BJ (cell line): ENCODE measurements at regions not wholly inside any gene's neighbourhood (a gene's known extent, or its start where the extent isn't known, plus 50 kb on each side); places are given as distances from the start of the nearest gene placed in this dataset.

Experiments used
- CTCF ChIA-PET: fragments of 350-600 bp; formaldehyde crosslinking; extraction: SDS; loops from one replicate; lab custom pipeline; 2021; ENCODE audit warnings: antibody characterized with exemption, inconsistent platforms; lab: Yijun Ruan, JAX
- POLR2A ChIA-PET: fragments of 300-600 bp; sonication (Branson Sonifier 250); formaldehyde crosslinking; extraction: SDS; loops from one replicate; lab custom pipeline; 2021; ENCODE audit warnings: antibody characterized with exemption; lab: Charles Lee
- DNase-seq: peaks from one replicate; pipeline ENCODE4 v3.0.0-alpha.2; 2011; ENCODE audit warnings: low read depth
- H3K27me3 ChIP-seq: 2 replicates; pipeline ENCODE4 v1.6.0; 2011; ENCODE audit warnings: low read length; ENCODE audit not compliant: control insufficient read depth, insufficient read depth
- H3K36me3 ChIP-seq: 2 replicates; pipeline ENCODE4 v1.5.1; 2011; ENCODE audit warnings: low read length; ENCODE audit not compliant: control insufficient read depth, insufficient read depth
- H3K4me3 ChIP-seq: 2 replicates; pipeline ENCODE4 v1.5.1; 2011; ENCODE audit warnings: low read depth, mild to moderate bottlenecking, control low read depth, low read length
- TF ChIP-seq, protein P1 (sequence below): IDR thresholded peaks from 2 replicates; pipeline ENCODE4 v1.5.1; 2011; ENCODE audit warnings: low read depth, mild to moderate bottlenecking, control low read depth, inconsistent platforms, low read length, moderate library complexity; ENCODE audit not compliant: insufficient read depth

DNA sequence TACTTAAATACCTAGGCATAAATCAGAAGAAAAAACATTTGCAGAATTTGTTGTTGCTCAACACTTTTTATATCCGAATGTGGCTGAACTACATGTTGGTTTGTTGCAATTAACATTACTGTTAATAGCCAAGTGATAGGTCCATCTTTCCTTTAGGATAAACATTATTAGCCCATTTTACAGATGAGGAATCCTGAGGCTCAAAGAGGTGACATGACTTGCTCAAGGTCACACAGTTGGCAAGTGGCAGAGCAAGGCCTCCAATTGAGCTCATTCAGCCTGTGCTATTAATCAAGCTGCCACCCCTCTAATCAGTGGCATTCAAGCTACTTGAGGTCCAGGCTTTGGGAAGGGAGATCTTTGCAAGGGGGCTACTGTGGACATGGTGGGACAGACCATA lies 125.8 kb upstream of the ATP2B2 start:
- Histone ChIP-seq H3K4me3 (no peak overlapping the region), H3K36me3 (no peaks in the 10 kb centered on the region), H3K27me3 (no peaks in the 10 kb centered on the region)
- CTCF ChIA-PET = no interaction called here
- POLR2A ChIA-PET = no interaction called here
- TF ChIP-seq, protein P1, sequence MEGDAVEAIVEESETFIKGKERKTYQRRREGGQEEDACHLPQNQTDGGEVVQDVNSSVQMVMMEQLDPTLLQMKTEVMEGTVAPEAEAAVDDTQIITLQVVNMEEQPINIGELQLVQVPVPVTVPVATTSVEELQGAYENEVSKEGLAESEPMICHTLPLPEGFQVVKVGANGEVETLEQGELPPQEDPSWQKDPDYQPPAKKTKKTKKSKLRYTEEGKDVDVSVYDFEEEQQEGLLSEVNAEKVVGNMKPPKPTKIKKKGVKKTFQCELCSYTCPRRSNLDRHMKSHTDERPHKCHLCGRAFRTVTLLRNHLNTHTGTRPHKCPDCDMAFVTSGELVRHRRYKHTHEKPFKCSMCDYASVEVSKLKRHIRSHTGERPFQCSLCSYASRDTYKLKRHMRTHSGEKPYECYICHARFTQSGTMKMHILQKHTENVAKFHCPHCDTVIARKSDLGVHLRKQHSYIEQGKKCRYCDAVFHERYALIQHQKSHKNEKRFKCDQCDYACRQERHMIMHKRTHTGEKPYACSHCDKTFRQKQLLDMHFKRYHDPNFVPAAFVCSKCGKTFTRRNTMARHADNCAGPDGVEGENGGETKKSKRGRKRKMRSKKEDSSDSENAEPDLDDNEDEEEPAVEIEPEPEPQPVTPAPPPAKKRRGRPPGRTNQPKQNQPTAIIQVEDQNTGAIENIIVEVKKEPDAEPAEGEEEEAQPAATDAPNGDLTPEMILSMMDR = no peak
- DNase-seq = no peak

DNA sequence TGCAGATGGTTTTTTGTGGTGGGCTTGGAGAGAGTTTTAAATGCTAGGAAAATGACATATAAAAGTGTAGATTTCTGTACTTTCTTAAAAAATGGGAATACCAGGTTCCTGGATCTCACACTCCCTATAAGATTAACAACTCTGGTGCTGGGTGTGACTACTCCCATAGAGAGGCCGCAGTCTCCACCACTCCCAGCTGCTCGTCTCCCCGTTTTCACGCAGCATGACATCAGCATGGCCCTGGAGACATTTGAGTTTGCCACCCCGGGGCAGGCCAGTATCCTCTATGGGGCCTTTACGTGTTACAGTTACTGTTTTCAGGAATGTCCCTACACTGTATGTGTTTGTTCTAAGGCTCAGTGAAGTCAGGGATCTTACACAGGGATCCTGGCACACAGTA lies 126.7 kb upstream of the ATP2B2 start:
- Histone ChIP-seq H3K27me3 (no peaks in the 10 kb centered on the region), H3K4me3 (no peak overlapping the region), H3K36me3 (no peaks in the 10 kb centered on the region)
- ChIA-PET CTCF (no interaction called here), POLR2A (no interaction called here)
- TF ChIP-seq, protein P1 = no peak
- DNase-seq = no peak

DNA sequence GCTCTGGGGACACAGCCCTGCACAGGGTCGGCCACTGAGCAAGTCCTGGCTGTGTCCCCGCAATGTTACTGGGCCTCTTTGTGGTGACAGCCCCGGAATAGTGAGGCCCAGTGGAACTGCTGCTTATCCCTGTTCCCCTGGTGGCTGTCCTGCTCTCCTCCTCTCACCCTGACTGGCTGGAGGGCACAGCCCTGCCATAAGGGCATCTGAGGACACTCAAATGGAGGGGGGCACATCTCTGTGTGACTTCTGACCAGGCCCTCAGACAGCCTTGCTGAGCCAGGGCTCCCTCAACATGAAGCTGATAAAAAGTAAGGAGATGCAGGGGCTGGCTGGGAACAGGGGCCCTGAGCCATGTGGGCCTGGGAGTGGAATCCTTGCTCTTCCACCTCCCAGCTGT lies 127.4 kb upstream of the ATP2B2 start:
- no peak for DNase-seq
- H3K4me3 ChIP-seq = no peak overlapping the region
- ChIA-PET CTCF (no interaction called here), POLR2A (no interaction called here)
- H3K36me3 ChIP-seq = no peaks in the 10 kb centered on the region
- TF ChIP-seq, protein P1 = no peak
- no peaks in the 10 kb centered on the region for H3K27me3 ChIP-seq

DNA sequence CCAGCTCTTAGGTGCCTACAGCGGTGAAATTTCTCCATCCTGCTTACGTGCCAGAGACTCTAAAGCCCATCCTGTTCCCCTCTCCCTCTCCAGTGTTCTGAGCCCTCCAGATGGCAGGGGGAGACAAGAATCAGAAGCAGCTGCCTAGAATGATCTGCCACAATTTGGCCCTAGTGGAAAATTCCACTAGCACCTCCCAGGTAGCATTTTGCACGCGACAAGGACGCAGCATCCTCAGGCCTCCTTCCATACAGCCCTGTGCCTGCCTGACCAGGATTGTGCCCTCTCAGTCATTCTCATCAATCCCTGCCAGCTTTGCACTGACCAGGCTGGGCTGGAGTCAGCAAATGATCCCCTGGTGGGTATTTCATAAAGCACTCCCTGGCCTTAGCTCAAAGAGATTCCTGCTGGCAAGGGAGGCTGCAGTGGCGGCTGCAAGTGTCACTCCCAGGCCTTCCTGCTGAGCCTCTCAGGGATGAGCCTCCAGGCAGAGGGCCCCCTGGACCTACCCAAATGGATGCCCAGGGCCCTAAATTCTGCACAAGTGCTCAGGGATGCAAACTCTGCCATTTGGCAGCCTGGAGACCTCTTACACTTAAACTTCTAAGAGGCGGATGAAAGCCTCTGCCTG lies 130.2 kb upstream of the ATP2B2 start:
- ChIA-PET POLR2A (no interaction called here), CTCF (interaction anchor here (0.7 to 1.0 kb wide), 2 partner anchors 11 to 36 kb away, joined by 3 to 4 read pairs; no protein-coding TSS in a partner anchor)
- TF ChIP-seq, protein P1 = no peak
- Histone ChIP-seq H3K27me3 (no peaks in the 10 kb centered on the region), H3K4me3 (no peak overlapping the region), H3K36me3 (no peaks in the 10 kb centered on the region)
- no peak for DNase-seq

DNA sequence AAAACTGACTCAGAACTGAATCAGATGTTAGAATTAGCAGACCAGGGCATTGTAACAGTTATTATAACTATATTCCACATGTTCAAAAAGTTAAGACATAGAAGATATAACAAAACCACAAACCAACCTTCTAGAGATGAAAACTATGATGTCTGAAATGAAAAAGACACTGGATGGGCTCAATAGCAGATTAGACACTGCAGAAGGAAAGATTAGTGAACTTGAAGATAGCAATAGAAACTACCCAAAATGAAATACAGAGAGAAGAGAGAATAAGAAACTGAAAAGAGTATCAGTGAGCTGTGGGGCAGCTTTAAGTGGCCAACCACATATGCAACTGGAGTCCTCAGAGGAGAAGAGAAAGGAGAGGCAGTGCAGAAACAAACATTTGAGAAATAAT lies 132.0 kb upstream of the ATP2B2 start:
- no peak for DNase-seq
- Histone ChIP-seq H3K4me3 (no peak overlapping the region), H3K36me3 (no peaks in the 10 kb centered on the region), H3K27me3 (no peaks in the 10 kb centered on the region)
- POLR2A ChIA-PET = no interaction called here
- CTCF ChIA-PET = no interaction called here
- TF ChIP-seq, protein P1 = no peak
